Esophagus squamous epithelium (tissue), 4 donors: ENCODE measurements at regions not wholly inside any gene's neighbourhood (a gene's known extent, or its start where the extent isn't known, plus 50 kb on each side); places are given as distances from the start of the nearest gene placed in this dataset.

Source experiments
- CTCF ChIP-seq, 6 experiments: fragments of 450-650 bp in 4 of 6; fragments of 200-600 bp in 2 of 6; sonication (generic) in 2 of 6; IDR thresholded peaks; one replicate each; pipeline ENCODE4 v1.5.1; 2016 to 2019; ENCODE audit warnings: antibody characterized with exemption in 6 of 6, mild to moderate bottlenecking in 4 of 6, moderate library complexity in 4 of 6
- POLR2A ChIP-seq, 4 donors: fragments of 450-650 bp; IDR thresholded peaks; one replicate each; pipeline ENCODE4 v1.6.1; 2017; ENCODE audit warnings: antibody characterized with exemption in 4 of 4, mild to moderate bottlenecking in 4 of 4, moderate library complexity in 3 of 4

- TF ChIP-seq CTCF (IDR thresholded peaks at IDR 0.05): no peak
- TF ChIP-seq POLR2A (IDR thresholded peaks at IDR 0.05): no peak
Measured at GRCh38 chr2:136404925-136405324, 287.0 kb upstream of the CXCR4 start.
